Prostate gland (tissue), 2 donors: ENCODE measurements at regions not wholly inside any gene's neighbourhood (a gene's known extent, or its start where the extent isn't known, plus 50 kb on each side); places are given as distances from the start of the nearest gene placed in this dataset.

ENCODE experiments used
- CTCF ChIP-seq, 4 experiments: fragments of 200-600 bp in 2 of 4; fragments of 450-650 bp in 2 of 4; sonication (generic) in 2 of 4; IDR thresholded peaks; 1 replicate in 3 of 4; 2 replicates in 1 of 4; pipeline ENCODE4 v1.5.1; 2016 to 2019; ENCODE audit warnings: antibody characterized with exemption in 4 of 4, mild to moderate bottlenecking in 2 of 4, moderate library complexity in 2 of 4
- POLR2A ChIP-seq: fragments of 450-650 bp; IDR thresholded peaks from one replicate; pipeline ENCODE4 v1.6.1; 2016; ENCODE audit warnings: antibody characterized with exemption, mild to moderate bottlenecking
- POLR2AphosphoS5 ChIP-seq: sonication (generic); formaldehyde crosslinking; IDR thresholded peaks from one replicate; pipeline ENCODE4 v1.6.1; 2017; ENCODE audit warnings: antibody characterized with exemption

- TF ChIP-seq CTCF (IDR thresholded peaks at IDR 0.05) (no peak), POLR2A (no peak), POLR2AphosphoS5 (no peak)
These were observed 111.0 kb upstream of the GSC start for GRCh38 chr14:94880876-94881275.
